Activated T-cell treated with anti-CD3 and anti-CD28 coated beads, Interleukin-2, amount 50 U/mL, for 48 hours (primary cell): ENCODE measurements at regions not wholly inside any gene's neighbourhood (a gene's known extent, or its start where the extent isn't known, plus 50 kb on each side); places are given as distances from the start of the nearest gene placed in this dataset.

Experiments used
- DNase-seq, 2 experiments: peaks; one replicate each; pipeline ENCODE4 v3.0.0-alpha.2; 2020

DNA sequence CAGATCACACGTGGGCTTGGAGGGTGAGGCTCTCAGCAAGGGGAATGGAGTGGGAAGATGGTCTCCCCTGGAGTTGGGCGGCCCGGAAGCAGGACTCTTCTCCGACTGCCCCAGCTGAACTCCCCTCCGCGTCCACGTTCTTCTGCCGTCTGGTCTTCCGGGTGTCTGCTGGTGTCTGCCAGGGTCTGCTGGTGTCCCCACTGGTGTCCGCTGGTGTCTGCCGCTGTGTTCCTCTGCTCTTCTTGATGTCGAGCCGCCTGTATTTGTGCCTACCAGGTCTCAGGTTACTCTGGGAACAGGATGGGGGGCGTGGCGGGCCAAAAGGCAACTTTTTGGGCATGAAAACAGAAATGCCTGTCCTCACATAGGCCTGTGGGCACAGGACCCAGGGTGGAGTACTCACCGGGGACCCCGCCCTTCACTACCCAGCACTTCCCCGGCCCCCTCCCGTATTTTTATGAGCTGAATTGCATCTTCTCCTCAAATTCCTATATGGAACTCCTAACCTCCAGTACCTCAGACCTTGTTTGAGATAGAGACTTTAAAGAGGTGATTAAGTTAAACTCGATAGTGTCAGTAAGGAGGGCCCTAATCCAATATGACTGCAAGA, 675.4 kb downstream of the SEMA5A start:
- no peak for DNase-seq

DNA sequence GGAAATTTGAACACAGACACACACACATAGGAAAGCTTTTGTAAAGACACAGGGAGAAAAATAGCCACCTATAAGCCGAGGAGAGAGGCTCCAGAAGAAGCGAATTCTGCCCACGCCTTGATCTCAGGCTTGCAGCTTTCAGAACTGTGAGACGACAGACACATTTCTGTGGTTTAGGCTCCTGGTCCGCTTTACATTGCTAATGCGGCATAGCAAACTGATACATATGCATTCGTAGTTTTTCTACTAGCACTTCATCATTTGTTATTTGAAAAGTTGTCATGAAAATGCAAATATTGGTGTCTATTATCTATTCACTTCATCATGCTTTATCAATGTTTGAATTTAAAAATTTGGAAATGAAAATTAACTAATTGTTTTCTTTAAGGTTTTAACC, 674.9 kb downstream of the SEMA5A start:
- no peak for DNase-seq

DNA sequence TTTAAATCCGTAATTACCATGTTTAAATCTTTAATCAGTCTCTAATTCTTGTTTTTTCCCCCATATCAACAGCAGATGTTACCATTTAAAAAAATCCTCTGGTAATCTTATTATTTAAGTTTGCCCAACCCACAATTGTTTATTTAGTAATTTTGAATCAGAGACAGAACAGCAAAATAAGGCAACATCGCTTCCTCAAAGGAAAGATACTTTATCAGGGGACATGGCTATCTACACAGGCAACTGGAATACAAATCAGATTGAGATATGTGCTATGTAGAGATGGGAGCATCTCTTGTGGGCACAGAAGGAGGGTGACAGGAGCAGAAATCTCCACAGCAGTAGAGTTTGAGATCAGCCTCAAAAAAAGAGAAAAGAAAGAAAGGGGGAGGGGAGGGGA, 674.4 kb downstream of the SEMA5A start:
- no peak for DNase-seq

DNA sequence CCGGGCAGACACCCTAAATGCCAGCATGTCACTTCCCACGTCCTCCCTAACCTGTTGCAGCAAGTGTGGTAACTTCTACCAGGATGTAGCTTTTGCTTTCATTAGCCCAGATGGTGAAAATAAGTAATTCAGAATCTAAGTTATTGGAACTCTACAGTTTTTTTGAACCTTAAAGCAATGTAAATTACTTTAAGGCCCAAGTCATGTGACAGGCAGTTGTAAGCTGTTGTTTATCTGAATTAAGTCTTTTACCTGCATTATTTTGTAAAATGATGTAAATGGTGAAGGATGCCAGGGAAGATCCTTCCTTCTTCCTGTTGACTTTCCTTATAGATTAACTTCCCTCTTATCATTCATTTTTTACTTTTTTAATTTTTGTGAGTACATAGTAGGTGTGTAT, 670.2 kb downstream of the SEMA5A start:
- DNase-seq: no peak

DNA sequence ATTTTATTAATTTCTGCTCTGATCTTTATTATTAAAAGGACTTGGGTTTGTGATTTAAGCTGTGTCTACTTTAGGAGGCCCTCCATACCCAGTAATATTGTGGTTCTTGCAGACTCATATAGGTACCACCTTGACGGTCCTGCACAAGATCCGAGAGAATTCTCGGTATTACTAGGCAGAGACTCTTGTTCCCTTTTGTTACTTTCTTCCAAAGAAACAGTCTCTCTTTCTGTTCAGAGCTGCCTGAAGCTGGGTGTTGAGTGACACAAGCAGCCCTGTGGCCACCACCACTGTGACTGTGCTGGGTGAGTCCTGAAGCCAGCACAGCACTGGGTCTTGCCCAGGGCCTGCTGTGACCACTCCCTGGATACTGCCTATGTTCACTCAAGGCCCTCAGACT, 666.6 kb downstream of the SEMA5A start:
- DNase-seq: no peak

DNA sequence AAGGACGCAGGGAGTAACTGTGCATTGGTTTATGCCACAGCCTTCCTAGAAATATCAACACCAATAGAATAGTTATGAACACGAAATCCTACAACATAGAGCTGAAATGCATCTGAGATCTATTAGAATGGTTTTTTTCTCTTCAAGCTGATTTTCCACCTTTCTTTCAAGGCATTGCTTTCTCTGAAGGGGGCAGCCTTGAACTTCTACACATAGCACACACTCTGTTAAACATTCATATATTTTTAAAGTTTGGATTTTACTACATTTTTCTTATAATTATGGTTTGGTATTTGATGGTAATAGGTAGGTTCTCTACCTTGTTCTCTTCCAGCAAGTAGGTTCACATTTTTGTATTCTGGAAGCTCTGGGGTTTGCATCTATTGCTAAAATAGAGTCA, 661.8 kb downstream of the SEMA5A start:
- no peak for DNase-seq

DNA sequence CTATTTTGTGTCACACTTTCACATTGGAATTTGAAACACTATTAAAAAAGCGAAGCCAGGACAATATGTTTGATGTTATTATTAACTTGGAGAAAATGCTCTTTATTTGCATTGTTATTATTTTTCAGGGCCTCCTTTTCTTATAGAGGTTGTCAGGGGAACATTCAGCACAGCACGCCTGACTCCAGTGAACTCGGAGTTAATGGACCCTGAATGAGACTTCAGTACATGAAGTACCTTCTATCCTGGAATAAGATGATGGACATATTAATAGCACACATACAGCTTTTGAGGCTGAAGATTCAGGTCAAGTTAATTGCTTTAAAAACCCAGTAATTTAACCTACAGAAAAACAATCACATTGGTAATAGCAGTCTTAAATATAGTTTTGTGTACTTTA, 652.9 kb downstream of the SEMA5A start:
- DNase-seq: no peak

DNA sequence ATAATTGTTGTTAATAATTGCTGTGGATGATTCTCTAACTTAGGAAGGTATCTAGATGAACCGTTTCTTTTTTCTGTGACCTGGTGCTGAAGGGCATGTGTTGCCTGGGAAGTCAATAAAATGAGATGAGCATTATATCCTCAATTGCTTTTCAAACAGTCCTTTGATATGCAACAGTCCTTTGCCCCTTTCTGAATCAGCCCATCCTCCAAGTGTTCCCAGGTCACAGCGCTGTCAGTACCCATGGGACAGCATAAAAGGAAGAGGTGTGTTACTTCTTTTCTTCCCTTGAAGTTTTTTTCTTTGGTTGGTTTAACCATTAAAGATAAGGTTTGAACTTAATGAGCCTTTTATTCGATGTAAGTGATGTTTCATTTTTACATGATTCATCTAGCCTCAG, 651.8 kb downstream of the SEMA5A start:
- DNase-seq: no peak

DNA sequence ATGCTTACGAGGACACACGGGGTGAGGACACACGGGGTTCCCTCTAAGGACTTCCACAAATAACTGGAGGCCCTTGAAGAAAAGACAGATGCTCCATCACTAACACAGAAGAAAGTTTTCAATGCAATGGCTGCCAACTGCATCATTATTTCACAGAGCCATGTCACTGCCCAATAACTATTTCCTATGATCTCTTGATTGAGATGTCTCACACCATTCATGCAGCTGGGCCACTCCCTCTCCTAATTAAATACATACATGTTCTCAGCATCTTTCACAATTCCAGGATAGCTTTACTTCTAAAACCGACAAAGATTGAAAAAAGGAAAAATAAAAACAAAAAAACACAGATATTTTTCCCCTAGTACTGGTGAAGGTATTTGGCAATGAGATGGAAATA, 650.8 kb downstream of the SEMA5A start:
- DNase-seq: no peak

DNA sequence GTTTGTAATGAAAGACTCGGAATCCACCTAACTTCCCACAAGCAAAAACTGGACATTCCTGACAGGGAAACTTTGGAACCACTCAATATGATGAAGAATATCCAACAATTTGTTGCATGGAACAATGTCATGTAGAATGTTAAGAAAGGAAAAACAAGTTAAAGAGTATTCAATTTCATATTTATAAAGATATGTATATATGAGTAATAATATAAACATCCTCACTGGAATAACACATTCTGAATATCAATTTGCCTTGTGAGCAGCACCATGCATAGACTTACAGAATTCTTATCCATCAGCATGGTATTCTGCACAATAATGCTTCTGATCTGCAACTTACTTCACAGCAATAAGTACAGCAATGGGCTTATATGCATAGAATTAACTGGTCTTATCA, 650.3 kb downstream of the SEMA5A start:
- DNase-seq: no peak

DNA sequence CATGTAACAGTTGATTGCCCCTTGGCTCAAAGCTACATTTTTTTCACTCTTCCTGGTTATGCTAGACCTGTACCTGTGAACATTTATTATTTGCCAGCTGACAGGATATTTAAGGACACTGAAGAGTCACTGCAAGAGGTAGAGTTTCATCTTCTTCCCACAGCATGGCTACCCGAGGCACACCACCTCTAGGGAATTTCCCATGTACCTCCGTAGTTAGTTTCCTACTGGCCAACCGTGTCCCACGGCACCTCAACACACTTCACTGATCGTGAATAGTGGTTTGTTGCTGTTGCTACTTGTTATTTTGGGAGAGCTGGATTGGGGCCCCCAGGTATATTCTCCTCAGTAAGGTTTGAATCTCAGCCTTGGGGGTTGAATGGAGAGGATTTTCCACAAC, 648.6 kb downstream of the SEMA5A start:
- no peak for DNase-seq

DNA sequence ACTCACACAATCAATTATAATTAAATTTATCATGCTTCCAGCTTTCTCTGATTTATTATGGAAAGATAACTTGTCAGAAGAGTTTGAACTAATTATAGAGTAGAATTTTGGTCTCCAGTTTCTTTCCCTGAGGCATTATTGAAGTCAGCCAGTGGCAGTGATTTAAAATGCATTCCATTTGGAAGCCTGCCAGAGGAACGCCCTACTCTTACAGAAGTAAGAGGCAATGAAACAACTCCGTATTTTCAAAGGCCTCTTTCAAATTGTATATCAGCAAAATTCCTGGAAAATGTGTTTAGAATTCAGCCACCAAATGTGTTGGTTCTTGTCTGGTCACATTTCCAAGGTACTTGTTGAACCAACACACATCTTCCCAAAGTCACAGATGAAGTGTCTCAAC, 640.9 kb downstream of the SEMA5A start:
- DNase-seq: no peak

DNA sequence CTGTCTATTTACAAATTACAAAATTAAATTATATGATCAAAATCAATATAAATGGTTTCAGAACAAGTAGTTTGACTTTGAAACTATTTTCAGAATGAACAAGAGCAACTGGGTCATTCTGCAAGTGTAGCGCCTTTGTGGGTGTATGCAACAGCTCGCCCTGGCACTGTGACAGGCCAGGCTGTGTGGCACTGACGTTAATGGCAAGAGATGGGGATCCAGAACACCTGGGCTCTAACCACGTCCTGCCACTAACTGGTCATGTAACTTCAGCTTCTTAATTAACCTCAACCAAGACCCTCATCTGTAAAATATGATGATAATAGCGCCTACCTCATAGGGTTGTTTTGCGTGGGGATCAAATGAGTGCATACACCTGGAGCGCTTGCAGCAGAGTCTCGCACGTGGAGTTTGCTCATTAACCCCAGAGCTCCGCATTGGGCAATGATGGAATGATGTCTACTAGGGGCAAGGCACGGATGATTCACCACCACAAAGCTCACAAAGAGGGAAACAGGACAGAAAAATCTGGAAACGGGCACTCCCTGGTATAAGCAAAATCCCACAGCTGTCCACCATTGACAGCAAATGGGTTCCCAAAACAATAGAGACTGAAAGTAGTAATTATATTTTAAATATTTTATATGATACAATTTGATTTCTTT, 639.4 kb downstream of the SEMA5A start:
- DNase-seq: no peak

DNA sequence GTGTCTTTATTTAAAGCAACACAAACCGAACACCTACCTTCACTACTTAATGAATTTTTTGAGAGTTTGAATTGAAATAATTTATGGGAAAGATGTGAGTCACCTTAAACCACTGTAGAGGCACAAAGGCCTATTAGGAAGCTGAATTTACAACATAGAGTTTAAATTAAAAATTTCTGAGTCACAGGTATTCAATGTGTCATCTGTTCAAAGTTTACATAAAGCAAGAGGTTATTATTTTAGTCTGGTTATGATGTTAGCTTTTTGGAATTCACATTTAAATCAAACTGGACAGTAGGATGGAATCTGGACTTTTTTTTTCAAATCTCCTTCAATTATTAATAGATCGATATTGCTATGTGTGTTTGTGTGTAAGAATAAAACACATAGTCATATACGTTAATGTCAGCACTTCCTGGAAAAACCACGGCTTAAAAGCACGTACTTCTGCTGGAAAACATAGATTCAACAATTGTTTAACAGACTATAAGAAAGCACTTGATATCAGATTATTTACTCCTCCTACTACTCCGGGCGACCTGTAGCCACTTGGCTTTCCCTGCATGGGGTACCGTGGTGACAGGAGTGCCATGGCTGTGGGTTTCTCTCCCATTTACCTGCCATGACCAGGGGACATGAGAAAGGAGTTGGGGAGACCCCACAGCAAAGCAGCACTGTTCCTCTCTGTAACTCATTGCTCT, 638.6 kb downstream of the SEMA5A start:
- no peak for DNase-seq

DNA sequence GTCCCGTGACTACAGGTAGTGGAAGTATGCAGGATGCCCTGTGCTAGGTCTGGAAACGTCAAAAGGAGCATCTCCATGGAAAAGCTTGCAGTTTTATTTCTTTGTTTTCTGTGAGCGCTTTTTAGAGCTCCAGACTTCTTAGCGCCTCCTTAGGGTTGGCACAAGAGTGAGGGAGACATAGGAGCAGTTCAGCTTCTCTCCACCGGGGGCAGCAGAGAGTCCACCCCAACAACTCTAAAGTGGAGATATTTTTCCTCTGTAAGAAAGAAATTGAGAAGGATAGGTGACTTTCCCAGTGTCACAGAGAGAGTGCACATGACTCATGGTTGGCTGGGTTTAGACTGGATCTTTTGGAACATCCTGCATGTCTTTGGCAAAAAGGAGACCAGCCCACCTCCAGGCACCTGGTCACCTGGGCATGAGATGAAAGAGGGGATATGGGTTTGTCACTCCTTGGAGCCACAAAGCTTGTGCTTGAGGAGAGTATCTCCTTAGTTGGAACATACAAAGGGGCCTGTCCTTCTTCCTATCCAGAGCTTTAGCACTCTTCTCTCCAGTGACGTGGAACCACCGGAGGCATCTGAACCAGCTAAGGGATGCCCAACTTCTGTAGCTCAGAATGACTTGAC, 637.7 kb downstream of the SEMA5A start:
- peak; percentile 43 to 49 for DNase-seq

DNA sequence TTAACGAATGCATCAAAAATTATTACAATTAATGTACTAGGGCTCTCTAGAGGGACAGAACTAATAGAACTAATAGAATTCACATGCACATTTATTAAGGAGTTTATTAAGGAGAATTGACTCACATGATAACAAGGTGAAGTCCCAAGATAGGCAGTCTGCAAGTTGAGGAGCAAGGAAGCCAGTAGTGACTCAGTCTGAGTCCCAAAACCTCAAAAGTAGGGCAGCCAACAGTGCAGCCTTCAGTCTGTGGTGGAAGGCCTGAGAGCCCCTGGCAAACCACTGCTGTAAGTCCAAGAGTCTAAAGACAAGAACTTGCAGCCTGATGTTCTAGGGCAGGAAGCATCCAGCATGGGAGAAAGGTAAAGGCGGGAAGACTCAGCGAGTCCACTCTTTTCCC, 633.8 kb downstream of the SEMA5A start:
- no peak for DNase-seq

DNA sequence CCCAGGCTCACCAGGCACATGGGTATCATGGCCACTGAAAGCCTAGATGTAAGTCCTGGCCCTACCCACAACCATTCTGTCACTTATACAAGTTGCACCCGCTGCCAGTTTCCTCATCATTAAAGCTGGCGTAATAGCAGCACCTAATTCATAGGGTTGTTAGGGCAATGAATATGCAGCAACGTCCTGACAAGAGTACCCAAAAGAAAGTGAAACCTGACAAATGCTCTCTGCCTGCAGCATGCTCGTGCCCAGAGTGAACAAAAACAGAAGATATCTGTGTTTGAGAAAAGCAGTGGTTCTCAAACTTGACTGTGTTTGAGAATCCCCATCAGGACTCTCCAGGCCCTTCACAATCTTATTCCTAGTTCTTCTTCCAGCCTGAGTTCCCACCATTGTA, 632.4 kb downstream of the SEMA5A start:
- no peak for DNase-seq

DNA sequence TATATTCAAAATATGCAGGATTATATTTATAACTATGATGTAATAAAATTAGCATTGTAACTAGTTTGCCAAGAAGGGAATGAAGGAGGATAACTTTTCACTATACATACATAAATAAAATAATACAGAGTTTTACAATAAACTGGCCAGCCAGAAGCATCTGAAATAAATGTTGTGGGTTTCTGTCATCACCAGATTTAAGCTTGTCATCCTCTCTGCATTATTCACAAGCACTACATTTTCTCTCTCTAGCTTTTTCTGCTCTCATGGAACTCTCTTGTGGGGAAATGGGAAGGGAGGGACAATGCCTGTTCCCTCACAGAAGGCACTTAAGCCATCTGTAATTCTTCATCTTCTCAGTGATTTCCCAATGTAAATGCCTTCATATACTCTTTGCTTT, 626.8 kb downstream of the SEMA5A start:
- no peak for DNase-seq

DNA sequence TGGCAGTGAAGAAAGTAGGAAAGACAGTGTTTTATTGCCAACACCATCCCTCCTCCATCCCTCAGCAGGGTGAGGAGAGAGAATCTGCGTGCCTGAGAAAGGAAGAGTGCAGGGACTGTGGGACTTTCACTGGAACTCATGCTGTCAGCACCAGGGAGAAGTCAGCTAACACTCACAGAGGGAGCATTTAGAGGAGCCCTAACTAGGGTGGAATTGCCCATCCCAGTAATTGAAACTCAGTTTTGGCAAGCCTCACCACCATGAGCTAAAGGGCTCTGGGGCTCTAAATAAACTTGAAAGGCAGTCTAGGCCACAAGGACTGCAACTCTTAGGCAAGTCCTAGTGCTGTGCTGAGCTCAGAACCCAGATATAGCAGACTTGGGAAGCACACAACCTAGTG, 622.3 kb downstream of the SEMA5A start:
- DNase-seq: no peak

DNA sequence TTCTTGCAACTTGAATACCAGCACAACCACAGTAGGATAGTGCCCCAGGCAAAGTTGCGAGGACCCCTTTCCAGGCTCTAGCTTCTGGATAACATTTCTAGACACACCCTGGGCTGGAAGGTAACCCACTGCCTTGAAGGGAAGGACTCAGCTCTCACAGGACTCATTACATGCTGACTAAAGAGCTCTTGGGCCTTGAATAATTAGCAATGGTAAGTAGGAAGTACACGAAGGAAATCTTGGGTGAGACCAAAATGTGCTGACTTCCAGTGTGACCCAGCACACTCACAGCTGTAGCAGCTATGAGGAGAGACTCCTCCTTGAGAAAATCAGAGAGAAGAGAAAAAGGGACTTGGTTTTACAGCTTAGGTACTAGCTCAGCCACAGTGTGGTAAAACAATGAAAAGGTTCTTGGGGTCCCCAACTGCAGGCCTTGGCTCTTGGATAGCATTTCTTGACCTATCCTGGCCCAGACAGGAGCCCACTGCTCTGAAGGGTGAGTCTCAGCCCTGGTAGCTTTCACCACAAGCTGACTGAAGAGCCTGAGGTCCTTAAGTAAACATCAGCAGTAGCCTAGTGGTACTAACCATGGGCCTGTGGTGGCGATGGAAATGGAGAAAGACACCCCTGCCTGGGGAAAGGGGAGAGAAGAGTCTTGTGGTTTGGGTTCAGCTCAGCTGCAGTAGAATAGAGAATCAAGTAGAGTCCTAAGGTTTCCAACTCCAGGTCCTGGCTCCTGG, 621.7 kb downstream of the SEMA5A start:
- DNase-seq: no peak

DNA sequence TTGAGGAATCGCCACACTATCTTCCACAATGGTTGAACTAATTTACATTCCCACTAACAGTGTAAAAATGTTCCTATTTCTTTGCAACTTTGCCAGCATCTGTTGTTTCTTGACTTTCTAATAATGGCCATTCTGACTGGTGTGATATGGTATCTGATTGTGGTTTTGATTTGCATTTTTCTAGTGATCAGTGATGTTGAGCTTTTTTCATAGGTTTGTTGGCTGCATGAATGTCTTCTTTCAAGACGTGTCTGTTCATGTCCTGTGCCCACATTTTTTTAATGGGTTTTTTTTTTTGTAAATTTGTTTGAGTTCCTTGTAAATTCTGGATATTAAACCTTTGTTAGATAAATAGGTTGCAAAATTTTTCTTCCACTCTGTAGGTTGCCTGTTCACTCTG, 615.9 kb downstream of the SEMA5A start:
- DNase-seq: no peak

DNA sequence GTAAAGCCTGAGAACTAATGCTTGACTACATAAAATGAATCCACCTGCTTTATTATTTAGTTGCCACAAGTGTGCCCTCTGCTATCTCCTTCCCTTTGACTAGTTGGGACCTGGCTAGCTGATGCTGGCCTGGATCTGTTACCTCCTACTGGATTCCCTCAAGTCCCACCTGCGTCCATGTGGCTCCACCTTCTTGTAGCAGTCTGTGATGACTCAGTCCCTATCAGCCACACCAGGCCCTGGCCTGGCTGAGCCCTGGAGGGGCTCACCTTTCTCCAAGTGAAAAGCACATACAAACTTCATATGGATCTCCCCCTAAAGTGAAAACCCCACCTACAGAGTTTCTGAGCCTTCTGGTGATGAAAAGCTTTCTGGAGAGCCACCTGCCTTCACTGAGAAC, 611.4 kb downstream of the SEMA5A start:
- no peak for DNase-seq

DNA sequence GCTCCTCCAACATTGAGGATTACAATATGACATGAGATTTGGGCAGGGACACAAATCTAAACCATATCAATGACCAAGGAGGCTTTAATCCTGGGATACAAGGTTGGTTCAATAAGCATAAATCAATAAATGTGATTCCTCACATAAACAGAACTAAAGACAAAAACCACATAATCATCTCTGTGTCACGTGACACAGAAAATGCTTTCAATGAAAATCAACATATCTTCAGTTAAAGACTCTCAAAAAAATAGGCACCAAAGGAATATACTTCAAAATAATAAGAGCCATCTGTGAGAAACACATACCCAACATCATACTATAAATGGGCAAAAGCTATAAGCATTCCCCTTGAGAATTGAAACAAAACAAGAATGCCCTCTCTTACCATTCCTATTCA, 604.9 kb downstream of the SEMA5A start:
- no peak for DNase-seq
